NCI-H460 (cell line): ENCODE measurements at regions not wholly inside any gene's neighbourhood (a gene's known extent, or its start where the extent isn't known, plus 50 kb on each side); places are given as distances from the start of the nearest gene placed in this dataset.

Experiments used
- DNase-seq: peaks from one replicate; pipeline ENCODE4 v3.0.0-alpha.2; 2016; ENCODE audit warnings: low read depth; ENCODE audit errors: extremely low read depth

GRCh38 chr4:62410371-62411003 is 1210.4 kb downstream of the ADGRL3 start:
- no peak for DNase-seq

GRCh38 chr4:62408454-62408853 is 1208.3 kb downstream of the ADGRL3 start:
- no peak for DNase-seq

GRCh38 chr4:62407534-62407933 is 1207.4 kb downstream of the ADGRL3 start:
- no peak for DNase-seq

DNA sequence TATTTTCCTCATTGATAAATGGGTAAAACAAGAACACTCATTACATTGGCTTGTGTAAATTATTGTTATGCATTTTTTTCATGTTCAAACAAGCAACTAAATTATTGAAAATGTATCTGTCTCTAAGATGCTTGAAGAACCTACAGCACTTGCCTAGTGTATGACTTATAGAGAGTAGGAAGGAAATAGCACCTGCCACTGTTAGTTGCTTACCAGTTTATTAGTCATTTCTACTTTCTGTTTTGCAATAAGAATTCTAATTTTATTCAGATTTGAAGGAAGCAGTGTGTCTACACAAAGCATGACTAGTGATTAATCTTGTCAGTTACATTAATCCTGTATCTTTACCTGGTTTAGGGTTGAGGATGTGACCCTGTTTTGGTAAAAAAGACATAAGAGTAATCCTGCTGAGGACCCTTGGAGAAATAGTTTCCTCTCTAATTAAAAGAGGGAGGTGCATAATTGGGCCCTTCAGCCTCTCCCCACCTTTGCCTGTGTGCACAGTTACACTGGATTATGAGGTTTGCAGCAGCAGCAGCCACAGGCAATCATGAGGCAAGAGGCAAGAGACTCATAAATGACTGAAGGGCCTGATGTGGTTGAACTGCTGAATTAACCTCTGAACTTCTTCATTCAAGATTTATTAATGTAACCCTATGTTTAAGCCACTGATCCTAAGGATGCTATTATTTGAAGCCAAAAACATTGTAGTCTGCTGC is 1202.1 kb downstream of the ADGRL3 start:
- no peak for DNase-seq

GRCh38 chr4:62399242-62399641 is 1199.1 kb downstream of the ADGRL3 start:
- no peak for DNase-seq

- DNase-seq: no peak
Measured at GRCh38 chr4:62398318-62398717, 1198.2 kb downstream of the ADGRL3 start.

GRCh38 chr4:62394766-62395165 is 1194.6 kb downstream of the ADGRL3 start:
- DNase-seq: no peak

- DNase-seq: no peak
Measured at GRCh38 chr4:62387808-62388207, 1187.7 kb downstream of the ADGRL3 start.

DNA sequence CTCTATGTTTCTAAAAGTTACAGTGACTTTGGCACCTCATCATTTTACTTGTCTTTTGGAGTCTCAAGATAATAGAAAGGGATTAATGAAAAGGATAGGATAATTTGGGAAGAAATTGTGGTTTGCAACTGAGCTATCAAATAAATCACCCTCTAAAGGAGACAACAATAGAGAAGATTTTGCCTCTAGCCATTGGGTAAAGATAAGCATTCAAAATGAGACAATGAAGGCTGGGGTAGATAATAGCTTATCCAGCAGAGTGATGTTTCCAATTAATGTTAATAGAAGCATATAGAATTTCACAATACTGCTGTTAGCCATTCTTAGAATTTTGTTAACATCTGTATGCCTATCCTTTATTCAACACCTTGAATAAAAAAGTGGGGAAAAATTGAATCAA is 1177.6 kb downstream of the ADGRL3 start:
- no peak for DNase-seq

DNA sequence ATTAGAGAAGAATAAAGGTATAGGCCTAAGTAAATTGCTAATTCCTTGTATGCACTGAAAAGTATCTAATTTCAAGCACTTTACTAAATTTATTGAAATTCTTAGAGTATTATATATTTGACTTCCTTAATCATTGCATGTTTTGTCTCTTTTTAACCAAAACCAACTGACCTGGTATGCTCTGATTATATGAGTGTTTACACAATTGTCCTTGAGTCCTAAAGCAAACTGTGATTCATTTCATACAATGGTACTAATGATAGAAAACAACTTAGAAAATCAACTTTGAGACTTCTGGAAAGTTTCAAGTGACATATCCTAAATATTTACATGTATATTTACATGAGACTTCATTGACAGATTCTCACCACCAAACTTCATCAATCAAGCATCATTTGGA is 1177.1 kb downstream of the ADGRL3 start:
- no peak for DNase-seq

- DNase-seq: no peak
Measured at GRCh38 chr4:62366939-62367338, 1166.8 kb downstream of the ADGRL3 start.

DNA sequence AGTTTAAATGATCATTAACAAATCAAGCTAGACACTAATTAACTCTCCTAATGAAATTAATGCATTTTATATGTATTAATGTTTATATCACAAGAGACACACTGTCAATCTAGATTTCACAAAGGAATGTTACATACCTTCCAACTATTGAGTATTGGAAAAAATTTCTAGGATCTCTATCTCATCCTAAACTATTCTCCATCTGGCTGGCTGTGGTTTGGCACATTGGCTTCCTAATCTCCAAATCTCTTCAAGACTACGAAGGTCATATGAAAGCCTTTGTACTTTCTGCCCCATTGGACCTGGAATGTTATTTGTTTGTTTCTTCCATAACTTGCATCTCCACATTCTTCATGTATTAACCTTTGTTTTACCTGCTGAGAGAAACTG is 1160.0 kb downstream of the ADGRL3 start:
- DNase-seq: no peak

- no peak for DNase-seq
Measured at GRCh38 chr4:62359441-62360155, 1159.5 kb downstream of the ADGRL3 start.

GRCh38 chr4:62344915-62345314 is 1144.8 kb downstream of the ADGRL3 start:
- DNase-seq: no peak

GRCh38 chr4:62344474-62344873 is 1144.3 kb downstream of the ADGRL3 start:
- no peak for DNase-seq

- DNase-seq: no peak
Measured at GRCh38 chr4:62342346-62342745, 1142.2 kb downstream of the ADGRL3 start.

DNA sequence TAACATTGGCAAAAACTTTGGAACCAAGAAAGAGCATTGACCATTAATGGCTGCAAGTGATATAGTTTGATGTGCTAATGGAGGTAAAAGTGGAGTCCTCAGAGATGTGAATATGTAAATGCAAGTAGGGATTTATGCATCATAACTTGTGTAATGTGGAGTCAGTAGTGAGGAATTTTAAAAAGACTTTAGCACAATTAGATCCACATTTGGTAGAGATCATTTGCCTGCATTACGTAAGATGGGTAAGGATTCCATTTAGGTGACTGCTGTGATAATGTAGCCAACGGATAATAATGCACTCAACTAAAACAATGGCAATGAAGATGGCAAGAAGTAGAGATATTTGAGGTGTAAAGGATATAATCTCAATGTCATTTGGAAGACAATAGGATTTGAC is 1128.4 kb downstream of the ADGRL3 start:
- DNase-seq: no peak

DNA sequence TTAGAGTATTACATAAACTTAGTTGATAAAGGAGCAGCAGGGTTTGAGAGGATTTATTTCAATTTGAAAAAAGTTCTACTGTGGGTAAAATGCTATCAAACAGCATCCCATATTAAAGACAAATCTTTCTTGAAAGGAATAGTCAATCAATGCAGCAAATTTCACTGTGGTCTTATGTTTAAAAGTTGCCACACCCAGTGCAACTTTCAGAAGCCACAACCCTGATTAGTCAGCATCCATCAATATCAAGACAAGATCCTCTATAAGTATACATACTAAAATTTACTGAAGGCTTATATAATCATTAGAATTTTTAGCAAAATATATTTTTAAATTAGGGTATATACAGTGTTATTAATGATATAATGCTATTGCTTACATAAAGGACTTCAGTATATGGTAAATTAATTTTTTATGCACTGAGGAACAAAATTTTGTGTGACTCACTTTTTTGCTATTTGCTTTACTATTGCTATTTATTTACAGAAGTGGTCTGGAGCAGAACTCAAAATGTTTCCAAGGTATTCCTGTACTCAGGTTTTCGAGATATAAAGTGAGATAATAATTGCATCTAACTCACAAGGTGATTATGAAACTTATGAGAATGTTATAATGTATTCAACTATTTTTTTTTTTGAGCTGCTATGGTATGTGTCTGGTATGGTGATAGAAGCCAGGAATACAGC is 1127.6 kb downstream of the ADGRL3 start:
- no peak for DNase-seq

DNA sequence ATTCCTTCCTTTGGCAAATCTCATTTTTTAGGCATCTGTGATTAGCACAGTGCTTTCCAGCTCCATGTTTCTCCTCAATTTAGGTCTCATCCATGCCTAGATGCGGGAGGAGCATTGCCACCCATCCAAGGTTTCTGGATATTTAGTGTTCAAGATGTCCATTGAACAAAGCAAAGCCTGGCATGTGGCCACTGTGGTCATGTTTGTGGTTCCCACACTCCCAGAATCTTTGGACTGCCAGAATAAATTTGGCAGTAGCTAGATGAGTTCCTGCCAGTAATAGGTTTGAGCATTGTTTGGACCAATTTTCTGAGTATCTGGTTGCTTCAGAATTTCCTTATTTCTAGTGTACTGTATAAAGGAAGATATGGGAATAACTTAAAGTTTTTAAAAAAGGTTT is 1124.1 kb downstream of the ADGRL3 start:
- DNase-seq: no peak

DNA sequence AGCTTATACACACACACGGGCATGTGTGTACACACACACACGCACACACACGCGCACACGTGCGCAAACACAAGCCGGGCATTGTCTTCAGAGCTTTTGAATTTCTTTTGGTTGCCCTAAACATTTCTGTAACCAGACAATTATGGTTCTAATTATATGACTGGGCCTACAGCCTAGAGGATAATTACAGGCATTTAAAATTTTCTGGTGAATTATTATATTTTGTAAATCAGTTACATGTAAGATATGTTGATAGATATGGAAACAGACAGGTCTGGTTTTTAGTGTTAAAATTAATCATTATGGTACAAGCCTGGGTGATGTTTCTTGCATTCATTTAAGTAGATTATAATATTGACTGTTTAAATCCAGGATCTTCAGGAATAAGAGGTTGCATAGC is 1120.5 kb downstream of the ADGRL3 start:
- DNase-seq: no peak

DNA sequence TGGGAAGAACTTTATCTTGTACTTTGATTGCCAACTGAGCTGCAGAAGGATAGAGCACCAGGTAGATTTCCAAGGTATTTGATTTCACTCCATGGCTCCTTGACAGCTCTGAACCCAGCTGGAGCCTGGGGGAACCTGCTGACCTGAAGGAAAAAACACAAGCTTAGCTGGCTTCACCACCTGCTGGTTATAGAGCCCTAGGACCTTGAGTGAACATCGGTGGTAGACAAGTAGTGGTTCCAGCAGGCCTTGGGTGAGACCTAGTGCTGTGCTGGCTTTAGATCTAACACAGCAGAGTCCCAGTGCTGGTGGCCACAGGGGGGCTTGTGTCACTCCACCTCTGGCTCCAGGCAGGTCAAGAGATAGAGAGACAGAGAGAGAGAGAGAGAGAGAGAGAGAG is 1102.6 kb downstream of the ADGRL3 start:
- DNase-seq: no peak
